B cell (primary cell): ENCODE measurements at regions not wholly inside any gene's neighbourhood (a gene's known extent, or its start where the extent isn't known, plus 50 kb on each side); places are given as distances from the start of the nearest gene placed in this dataset.
A peak's percentile ranks its signal among the peaks of the same experiment; 100 is the strongest.

Source experiments
- ATAC-seq: fragments of 200-7000 bp; cut with Tn5 transposase; one replicate; pipeline ENCODE4 v1.10.0; 2021; ENCODE audit warnings: low read depth, mild to moderate bottlenecking, moderate number of reproducible peaks, moderate library complexity
- CTCF ChIA-PET: fragments of 350-600 bp; sonication (Branson Sonifier 250); formaldehyde crosslinking; loops from one replicate; lab custom pipeline; 2021; ENCODE audit warnings: antibody characterized with exemption, inconsistent platforms; lab: Charles Lee
- POLR2A ChIA-PET: fragments of 350-600 bp; sonication (Branson Sonifier 250); formaldehyde crosslinking; loops from one replicate; lab custom pipeline; 2021; ENCODE audit warnings: antibody characterized with exemption; lab: Charles Lee
- DNase-seq: peaks from one replicate; pipeline ENCODE4 v3.0.0; 2013
- H2AFZ ChIP-seq: 2 replicates; pipeline ENCODE4 v1.6.1; 2012; ENCODE audit warnings: mild to moderate bottlenecking, low read depth, low read length; ENCODE audit not compliant: insufficient read depth, poor library complexity, severe bottlenecking
- H3K27ac ChIP-seq, 2 donors: 1 replicate in 1 of 2; 2 replicates in 1 of 2; pipeline ENCODE4 v1.5.1; 2012 to 2013; ENCODE audit warnings: low read length in 2 of 2, mild to moderate bottlenecking in 2 of 2, moderate library complexity in 1 of 2
- H3K27me3 ChIP-seq, 4 experiments: fragments of 200-600 bp in 1 of 4; sonication (generic) in 1 of 4; replicated peaks in 1 of 4; 1 replicate in 2 of 4; 2 replicates in 2 of 4; pipeline versions ENCODE4 v1.6.1 to v1.7.0; 2013 to 2016; ENCODE audit warnings: low read length in 3 of 4, mild to moderate bottlenecking in 2 of 4, mixed read lengths in 1 of 4, moderate library complexity in 1 of 4; ENCODE audit not compliant: insufficient read depth in 4 of 4, control insufficient read depth in 3 of 4; ENCODE audit errors: control extremely low read depth in 1 of 4
- H3K36me3 ChIP-seq, 2 experiments: replicated peaks in 1 of 2; 1 replicate in 1 of 2; 2 replicates in 1 of 2; pipeline versions ENCODE4 v1.6.1 to v1.7.1; 2013; ENCODE audit warnings: low read length in 1 of 2; ENCODE audit not compliant: insufficient read depth in 2 of 2, control insufficient read depth in 1 of 2; ENCODE audit errors: control extremely low read depth in 1 of 2, extremely low read depth in 1 of 2
- H3K4me1 ChIP-seq, 2 donors: fragments of 200-600 bp in 1 of 2; sonication (generic) in 1 of 2; 1 replicate in 1 of 2; 2 replicates in 1 of 2; pipeline versions ENCODE4 v1.5.1 to v1.6.1; 2013 to 2017; ENCODE audit warnings: low read length in 2 of 2; ENCODE audit not compliant: control insufficient read depth in 2 of 2, insufficient read depth in 2 of 2
- H3K4me2 ChIP-seq: replicated peaks from 2 replicates; pipeline ENCODE3; 2012; ENCODE audit warnings: mild to moderate bottlenecking, low read depth, low read length; ENCODE audit not compliant: poor library complexity, severe bottlenecking
- H3K4me3 ChIP-seq, 5 experiments: fragments of 200-600 bp in 1 of 5; sonication (generic) in 1 of 5; 1 replicate in 3 of 5; 2 replicates in 2 of 5; pipeline versions ENCODE4 v1.5.1 to v1.7.0; 2011 to 2016; ENCODE audit warnings: low read length in 4 of 5, mild to moderate bottlenecking in 4 of 5, low read depth in 2 of 5, control low read depth in 1 of 5, moderate library complexity in 1 of 5; ENCODE audit not compliant: insufficient read depth in 1 of 5; ENCODE audit errors: control extremely low read depth in 1 of 5, extremely low read depth in 1 of 5
- H3K79me2 ChIP-seq: fragments of 200-600 bp; sonication (generic); one replicate; pipeline ENCODE4 v1.6.0; 2016; ENCODE audit warnings: low read length; ENCODE audit not compliant: control insufficient read depth, insufficient read depth
- H3K9ac ChIP-seq: fragments of 200-600 bp; sonication (generic); 2 replicates; pipeline ENCODE4 v1.6.1; 2017; ENCODE audit warnings: mild to moderate bottlenecking, low read length, moderate library complexity
- H3K9me3 ChIP-seq, 3 donors: one replicate each; pipeline versions ENCODE4 v1.6.1 to v1.7.1; 2013; ENCODE audit warnings: low read length in 2 of 3; ENCODE audit not compliant: control insufficient read depth in 2 of 3, insufficient read depth in 1 of 3; ENCODE audit errors: control extremely low read depth in 1 of 3
- H4K20me1 ChIP-seq: 2 replicates; pipeline ENCODE4 v1.6.0; 2012; ENCODE audit warnings: mild to moderate bottlenecking, low read length; ENCODE audit not compliant: insufficient read depth, control insufficient read depth, poor library complexity, severe bottlenecking
- H3K27ac Mint-ChIP-seq: one replicate; pipeline ENCODE4 v1.8.0; 2021; ENCODE audit warnings: mixed read lengths
- H3K27me3 Mint-ChIP-seq: one replicate; pipeline ENCODE4 v1.8.0; 2021; ENCODE audit warnings: mixed read lengths
- H3K4me1 Mint-ChIP-seq: one replicate; pipeline ENCODE4 v1.8.0; 2021; ENCODE audit warnings: mixed read lengths
- H3K4me3 Mint-ChIP-seq: one replicate; pipeline ENCODE4 v1.8.0; 2021; ENCODE audit warnings: mixed read lengths
- H3K9me3 Mint-ChIP-seq: one replicate; pipeline ENCODE4 v1.8.0; 2022; ENCODE audit warnings: mixed read lengths; ENCODE audit not compliant: insufficient read depth
- CTCF ChIP-seq: fragments of 200-600 bp; IDR thresholded peaks from one replicate; pipeline ENCODE4 v1.8.0; 2022; ENCODE audit warnings: antibody characterized with exemption, mild to moderate bottlenecking
- EZH2 ChIP-seq: IDR thresholded peaks from 2 replicates; pipeline ENCODE4 v1.6.1; 2012; ENCODE audit warnings: borderline replicate concordance, low read depth, mild to moderate bottlenecking, moderate library complexity, low read length; ENCODE audit not compliant: insufficient read depth, poor library complexity, severe bottlenecking
- WGBS: methylation state at CpG from one replicate; pipeline ENCODE4 v1.1.5; 2013; ENCODE audit warnings: missing lambda C conversion rate; ENCODE audit not compliant: insufficient coverage; 5-methylcytosine and 5-hydroxymethylcytosine counted together
- intact Hi-C: fragments of 100-400 bp; cut with micrococcal nuclease; formaldehyde crosslinking; loops from one replicate; pipeline ENCODE4 v1.10.0; 2022

- WGBS: no CpG with 5 or more reads among the region's 2 CpGs
- H3K4me2 ChIP-seq: no peak overlapping the region
- DNase-seq (no peak), ATAC-seq (no peak)
- Mint-ChIP-seq H3K4me3 (no peak overlapping the region), H3K4me1 (no peaks in the 10 kb centered on the region), H3K27ac (no peak overlapping the region), H3K27me3 (no peaks in the 10 kb centered on the region), H3K9me3 (no peaks in the 10 kb centered on the region)
- CTCF ChIA-PET: no interaction called here
- H4K20me1 ChIP-seq: no peaks in the 10 kb centered on the region
- TF ChIP-seq CTCF (no peak), EZH2 (no peak)
- H3K9ac ChIP-seq: no peak overlapping the region
- no peaks in the 10 kb centered on the region for H3K4me1 ChIP-seq
- POLR2A ChIA-PET: no interaction called here
- no peak overlapping the region for H2AFZ ChIP-seq
- no peaks in the 10 kb centered on the region for H3K36me3 ChIP-seq
- no peaks in the 10 kb centered on the region for H3K79me2 ChIP-seq
- H3K27ac ChIP-seq: no peak overlapping the region
- H3K4me3 ChIP-seq: no peak overlapping the region
- H3K27me3 ChIP-seq: no peaks in the 10 kb centered on the region
- intact Hi-C loops: no loop called here
- peaks cover 0 to 5% (median 0%) of the 10 kb centered on the region in 3 donors for H3K9me3 ChIP-seq
Measured at GRCh38 chr4:44817930-44818329, 91.6 kb upstream of the GNPDA2 start.

GRCh38 chr4:44806071-44806470, 79.7 kb upstream of the GNPDA2 start:
- 57% methylated on average over 1 of the region's 2 CpGs for WGBS
- ATAC-seq: no peak
- POLR2A ChIA-PET: no interaction called here
- Mint-ChIP-seq H3K27me3 (no peaks in the 10 kb centered on the region), H3K4me3 (no peak overlapping the region), H3K4me1 (peaks cover 2% of the 10 kb centered on the region), H3K9me3 (no peaks in the 10 kb centered on the region), H3K27ac (no peak overlapping the region)
- no peaks in the 10 kb centered on the region for H3K9me3 ChIP-seq
- H3K4me1 ChIP-seq: no peaks in the 10 kb centered on the region
- H3K27me3 ChIP-seq: no peaks in the 10 kb centered on the region
- no peak overlapping the region for H3K27ac ChIP-seq
- H3K4me2 ChIP-seq: no peak overlapping the region
- H2AFZ ChIP-seq: peak overlapping the region; percentile 36
- TF ChIP-seq EZH2: no peak
- TF ChIP-seq CTCF: no peak
- no peaks in the 10 kb centered on the region for H4K20me1 ChIP-seq
- no peak for DNase-seq
- no peaks in the 10 kb centered on the region for H3K36me3 ChIP-seq
- CTCF ChIA-PET: no interaction called here
- intact Hi-C loops: no loop called here
- no peaks in the 10 kb centered on the region for H3K79me2 ChIP-seq
- no peak overlapping the region for H3K9ac ChIP-seq
- no peak overlapping the region for H3K4me3 ChIP-seq
